ENCODE measurements at regions not wholly inside any gene's neighbourhood (a gene's known extent, or its start where the extent isn't known, plus 50 kb on each side); places are given as distances from the start of the nearest gene placed in this dataset.

DNA sequence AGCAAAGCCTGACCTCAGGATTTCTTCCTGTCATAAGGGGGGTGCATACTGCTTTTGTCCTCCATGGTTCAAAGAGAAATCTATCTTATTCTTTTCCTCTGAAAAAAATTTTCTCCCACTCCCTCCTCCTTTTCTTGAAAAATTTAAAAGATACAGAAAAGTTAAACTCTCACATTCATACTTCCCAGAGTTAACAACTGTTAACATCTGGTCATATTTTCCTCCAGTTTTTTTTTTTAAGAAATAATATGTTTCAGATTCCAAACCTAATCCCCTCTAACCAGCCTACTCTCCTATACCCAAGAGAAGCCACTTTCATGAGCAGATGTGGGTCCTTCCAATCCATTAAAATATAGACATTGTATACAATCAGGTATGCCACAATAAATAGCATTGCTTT, 378.9 kb upstream of the HNRNPA3 start:
- H3K36me3 Mint-ChIP-seq (ENCODE audit: low read depth), result no peaks in the 10 kb centered on the region
- H3K27me3 Mint-ChIP-seq (ENCODE audit: low read depth), result peaks cover 43% of the 10 kb centered on the region
- no peak overlapping the region for H3K4me3 Mint-ChIP-seq
- H3K4me1 Mint-ChIP-seq, result peaks cover 16% of the 10 kb centered on the region
- H3K9me3 Mint-ChIP-seq, result no peaks in the 10 kb centered on the region
- TF ChIP-seq CTCF (conservative IDR thresholded peaks at IDR 0.05), result no peak
- H3K27ac Mint-ChIP-seq (ENCODE audit: unreplicated experiment), result no peak overlapping the region
- no peak for DNase-seq (ENCODE audit: low read depth, low spot score)

- H3K27me3 Mint-ChIP-seq (ENCODE audit: low read depth), result peaks cover 43% of the 10 kb centered on the region
Observed at GRCh38 chr2:176834226-176834625, 378.4 kb upstream of the HNRNPA3 start.

GRCh38 chr2:176843208-176843607, 369.4 kb upstream of the HNRNPA3 start:
- Mint-ChIP-seq H3K27me3 (ENCODE audit: low read depth) (peaks cover 8% of the 10 kb centered on the region), H3K27ac (ENCODE audit: unreplicated experiment) (no peak overlapping the region), H3K4me1 (no peaks in the 10 kb centered on the region), H3K4me3 (no peak overlapping the region), H3K36me3 (ENCODE audit: low read depth) (no peaks in the 10 kb centered on the region), H3K9me3 (no peaks in the 10 kb centered on the region)
- no peak for DNase-seq (ENCODE audit: low read depth, low spot score)
- TF ChIP-seq CTCF (conservative IDR thresholded peaks at IDR 0.05), result no peak

More at GRCh38 chr2:176834226-176834625, 378.4 kb upstream of the HNRNPA3 start:
- Mint-ChIP-seq H3K36me3 (ENCODE audit: low read depth) (no peaks in the 10 kb centered on the region), H3K4me3 (no peak overlapping the region), H3K9me3 (no peaks in the 10 kb centered on the region), H3K27ac (ENCODE audit: unreplicated experiment) (no peak overlapping the region), H3K4me1 (peaks cover 16% of the 10 kb centered on the region)
- DNase-seq (ENCODE audit: low read depth, low spot score), result no peak
- TF ChIP-seq CTCF (conservative IDR thresholded peaks at IDR 0.05), result no peak

DNA sequence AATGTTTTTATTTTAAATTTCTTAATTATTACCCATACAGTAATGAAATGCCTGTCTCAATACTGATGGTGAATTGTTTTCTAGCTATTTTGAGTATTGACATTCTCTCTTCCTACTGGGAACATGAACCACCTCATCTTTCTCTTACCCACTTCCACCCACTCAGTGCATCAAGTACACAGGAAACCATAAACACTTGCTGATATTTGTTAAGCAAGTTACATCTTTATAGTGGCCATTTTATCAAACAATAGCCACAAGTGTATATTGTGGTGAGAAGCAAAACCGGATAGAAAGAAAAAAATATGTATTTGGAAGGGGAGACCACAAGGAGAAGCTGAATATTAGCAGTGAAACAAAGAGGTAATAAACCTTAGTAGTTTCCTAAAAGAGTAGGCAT, 368.1 kb upstream of the HNRNPA3 start:
- no peak overlapping the region for H3K27ac Mint-ChIP-seq (ENCODE audit: unreplicated experiment)
- H3K27me3 Mint-ChIP-seq (ENCODE audit: low read depth), result peaks cover 2% of the 10 kb centered on the region
- no peak overlapping the region for H3K4me3 Mint-ChIP-seq
- no peak for TF ChIP-seq CTCF (conservative IDR thresholded peaks at IDR 0.05)
- H3K9me3 Mint-ChIP-seq, result no peaks in the 10 kb centered on the region
- H3K36me3 Mint-ChIP-seq (ENCODE audit: low read depth), result no peaks in the 10 kb centered on the region
- no peak for DNase-seq (ENCODE audit: low read depth, low spot score)
- H3K4me1 Mint-ChIP-seq, result no peaks in the 10 kb centered on the region

DNA sequence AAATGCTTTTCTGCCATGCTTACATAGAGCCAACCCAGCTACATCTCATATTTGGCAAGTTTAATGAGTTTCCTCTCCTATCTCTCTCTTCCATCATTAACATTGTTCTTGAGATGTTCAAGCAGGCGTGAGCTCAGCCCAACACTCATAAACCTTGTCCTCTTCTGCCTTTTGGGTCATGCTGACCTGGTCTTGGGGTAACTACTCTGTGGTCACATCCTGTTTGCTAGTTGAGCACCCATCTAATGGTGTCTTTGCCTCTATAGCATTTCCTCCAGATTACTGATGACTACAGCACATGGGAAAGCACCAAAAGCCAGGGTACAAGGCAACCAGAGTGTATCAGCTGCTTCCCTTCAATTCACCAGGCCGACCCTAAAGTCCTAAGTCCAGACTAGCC, 366.9 kb upstream of the HNRNPA3 start:
- Mint-ChIP-seq H3K9me3 (no peaks in the 10 kb centered on the region), H3K4me3 (no peak overlapping the region), H3K4me1 (no peaks in the 10 kb centered on the region), H3K27me3 (ENCODE audit: low read depth) (peaks cover 2% of the 10 kb centered on the region), H3K36me3 (ENCODE audit: low read depth) (no peaks in the 10 kb centered on the region), H3K27ac (ENCODE audit: unreplicated experiment) (no peak overlapping the region)
- TF ChIP-seq CTCF (conservative IDR thresholded peaks at IDR 0.05), result no peak
- DNase-seq (ENCODE audit: low read depth, low spot score), result no peak

DNA sequence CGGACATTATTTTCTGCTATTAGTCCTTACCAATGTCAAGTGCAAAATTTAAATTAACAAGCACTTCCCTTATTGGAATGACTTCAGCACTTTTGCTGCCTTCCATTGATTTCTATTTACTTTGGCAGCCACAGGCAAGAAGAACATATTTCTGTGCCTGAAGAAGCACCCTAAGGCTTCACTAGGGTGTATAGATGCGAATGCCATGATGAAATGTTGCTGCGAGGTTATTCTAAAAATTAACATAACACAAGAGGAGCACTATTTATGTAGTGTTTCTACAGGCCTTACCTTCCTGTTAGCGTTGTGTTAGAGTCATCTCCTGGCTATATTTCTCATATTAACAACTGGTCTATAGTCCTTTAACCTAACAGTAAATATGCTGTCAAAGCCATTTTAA, 365.0 kb upstream of the HNRNPA3 start:
- Mint-ChIP-seq H3K27ac (ENCODE audit: unreplicated experiment) (no peak overlapping the region), H3K4me3 (no peak overlapping the region), H3K36me3 (ENCODE audit: low read depth) (no peaks in the 10 kb centered on the region), H3K9me3 (no peaks in the 10 kb centered on the region), H3K4me1 (no peaks in the 10 kb centered on the region), H3K27me3 (ENCODE audit: low read depth) (peaks cover 2% of the 10 kb centered on the region)
- no peak for DNase-seq (ENCODE audit: low read depth, low spot score)
- TF ChIP-seq CTCF (conservative IDR thresholded peaks at IDR 0.05), result no peak

Measured in neural crest cell (in vitro differentiated cells).